Neural progenitor cell (in vitro differentiated cells): ENCODE measurements at regions not wholly inside any gene's neighbourhood (a gene's known extent, or its start where the extent isn't known, plus 50 kb on each side); places are given as distances from the start of the nearest gene placed in this dataset.

Experiments used
- DNase-seq: peaks from one replicate; pipeline ENCODE4 v3.0.0-alpha.2; 2016; ENCODE audit warnings: low spot score
- H2AFZ ChIP-seq: fragments of 200-600 bp; sonication (generic); replicated peaks from 2 replicates; pipeline ENCODE4 v1.6.1; 2016; ENCODE audit warnings: antibody characterized with exemption
- H3F3A ChIP-seq: fragments of 200-600 bp; sonication (generic); 2 replicates; pipeline ENCODE4 v1.6.1; 2016; ENCODE audit warnings: antibody characterized with exemption, low read depth
- H3K27ac ChIP-seq: fragments of 200-600 bp; sonication (generic); 2 replicates; pipeline ENCODE4 v1.5.1; 2016; ENCODE audit warnings: mild to moderate bottlenecking
- H3K27me3 ChIP-seq: fragments of 200-600 bp; sonication (generic); 2 replicates; pipeline ENCODE4 v1.6.1; 2016; ENCODE audit warnings: mild to moderate bottlenecking, moderate library complexity
- H3K36me3 ChIP-seq: fragments of 200-600 bp; sonication (generic); 2 replicates; pipeline ENCODE4 v1.5.1; 2016
- H3K4me1 ChIP-seq: fragments of 200-600 bp; sonication (generic); 2 replicates; pipeline ENCODE4 v1.6.1; 2016; ENCODE audit warnings: mixed run types
- H3K4me2 ChIP-seq: fragments of 200-600 bp; sonication (generic); 2 replicates; pipeline ENCODE4 v1.6.1; 2016
- H3K4me3 ChIP-seq: fragments of 200-600 bp; sonication (generic); 2 replicates; pipeline ENCODE4 v1.5.1; 2016
- H3K79me2 ChIP-seq: fragments of 200-600 bp; sonication (generic); 2 replicates; pipeline ENCODE4 v1.6.1; 2016; ENCODE audit warnings: low read depth
- H3K9ac ChIP-seq: fragments of 200-600 bp; sonication (generic); 2 replicates; pipeline ENCODE4 v1.6.1; 2016
- H3K9me3 ChIP-seq: fragments of 200-600 bp; sonication (generic); 2 replicates; pipeline ENCODE4 v1.5.1; 2016; ENCODE audit warnings: low read depth
- H4K20me1 ChIP-seq: fragments of 200-600 bp; sonication (generic); 2 replicates; pipeline ENCODE4 v1.6.1; 2016; ENCODE audit warnings: low read depth
- H3K27ac Mint-ChIP-seq: 3 replicates; pipeline ENCODE4 v1.8.0; 2021; ENCODE audit warnings: mixed read lengths
- H3K27me3 Mint-ChIP-seq: 2 replicates; pipeline ENCODE4 v1.8.0; 2022; ENCODE audit warnings: low read depth, mild to moderate bottlenecking, inconsistent platforms, moderate library complexity, mixed read lengths; ENCODE audit not compliant: insufficient read depth
- H3K36me3 Mint-ChIP-seq: 3 replicates; pipeline ENCODE4 v1.8.0; 2021; ENCODE audit warnings: mixed read lengths
- H3K4me1 Mint-ChIP-seq: 3 replicates; pipeline ENCODE4 v1.8.0; 2021; ENCODE audit warnings: mixed read lengths
- H3K4me3 Mint-ChIP-seq: 3 replicates; pipeline ENCODE4 v1.8.0; 2021; ENCODE audit warnings: mild to moderate bottlenecking, moderate library complexity, mixed read lengths
- H3K9me3 Mint-ChIP-seq: 3 replicates; pipeline ENCODE4 v1.8.0; 2020; ENCODE audit warnings: mixed read lengths
- CTCF ChIP-seq: fragments of 200-600 bp; sonication (generic); IDR thresholded peaks from 2 replicates; pipeline ENCODE4 v1.5.1; 2017; ENCODE audit warnings: antibody characterized with exemption, mild to moderate bottlenecking
- EZH2 ChIP-seq: fragments of 200-600 bp; sonication (generic); IDR thresholded peaks from 2 replicates; pipeline ENCODE4 v1.6.1; 2017; ENCODE audit warnings: antibody characterized with exemption, mild to moderate bottlenecking, moderate library complexity
- EZH2phosphoT487 ChIP-seq: fragments of 200-600 bp; sonication (generic); IDR thresholded peaks from 2 replicates; pipeline ENCODE4 v1.6.1; 2017; ENCODE audit warnings: antibody characterized with exemption

GRCh38 chr3:34727700-34728099 is 911.6 kb upstream of the ARPP21 start:
- Histone ChIP-seq H4K20me1 (no peaks in the 10 kb centered on the region), H3K9ac (no peak overlapping the region), H3K4me1 (peaks cover 24% of the 10 kb centered on the region), H3K4me3 (no peak overlapping the region), H3K27me3 (no peaks in the 10 kb centered on the region), H2AFZ (no peak overlapping the region), H3K79me2 (no peaks in the 10 kb centered on the region), H3K36me3 (no peaks in the 10 kb centered on the region), H3K27ac (no peak overlapping the region), H3K4me2 (no peak overlapping the region), H3F3A (peaks cover 7% of the 10 kb centered on the region), H3K9me3 (no peaks in the 10 kb centered on the region)
- H3K36me3 Mint-ChIP-seq: no peaks in the 10 kb centered on the region
- peaks cover 22% of the 10 kb centered on the region for H3K9me3 Mint-ChIP-seq
- TF ChIP-seq EZH2phosphoT487 (no peak), EZH2 (no peak), CTCF (no peak)
- H3K27ac Mint-ChIP-seq: no peak overlapping the region
- H3K4me1 Mint-ChIP-seq: peaks cover 12% of the 10 kb centered on the region
- H3K27me3 Mint-ChIP-seq: no peaks in the 10 kb centered on the region
- no peak for DNase-seq
- no peak overlapping the region for H3K4me3 Mint-ChIP-seq

GRCh38 chr3:34742151-34742550 is 897.2 kb upstream of the ARPP21 start:
- no peaks in the 10 kb centered on the region for H3K27me3 ChIP-seq
- H2AFZ ChIP-seq: no peak overlapping the region
- no peaks in the 10 kb centered on the region for H3K36me3 Mint-ChIP-seq
- no peak overlapping the region for H3K27ac ChIP-seq
- no peaks in the 10 kb centered on the region for H3F3A ChIP-seq
- H3K36me3 ChIP-seq: no peaks in the 10 kb centered on the region
- no peaks in the 10 kb centered on the region for H3K4me1 ChIP-seq
- peaks cover 2% of the 10 kb centered on the region for H3K9me3 Mint-ChIP-seq
- H3K4me3 ChIP-seq: no peak overlapping the region
- H3K4me3 Mint-ChIP-seq: no peak overlapping the region
- no peak overlapping the region for H3K9ac ChIP-seq
- no peaks in the 10 kb centered on the region for H3K79me2 ChIP-seq
- H3K4me2 ChIP-seq: no peak overlapping the region
- H3K4me1 Mint-ChIP-seq: no peaks in the 10 kb centered on the region
- H3K27me3 Mint-ChIP-seq: peaks cover 4% of the 10 kb centered on the region
- H3K27ac Mint-ChIP-seq: no peak overlapping the region
- TF ChIP-seq CTCF: no peak
- no peak for TF ChIP-seq EZH2phosphoT487
- no peak for TF ChIP-seq EZH2
- DNase-seq: no peak
- H4K20me1 ChIP-seq: no peaks in the 10 kb centered on the region
- no peaks in the 10 kb centered on the region for H3K9me3 ChIP-seq

GRCh38 chr3:34758630-34759261 is 880.6 kb upstream of the ARPP21 start:
- no peaks in the 10 kb centered on the region for H4K20me1 ChIP-seq
- H3F3A ChIP-seq: no peaks in the 10 kb centered on the region
- H3K9ac ChIP-seq: no peak overlapping the region
- Mint-ChIP-seq H3K9me3 (peaks cover 17% of the 10 kb centered on the region), H3K4me1 (no peaks in the 10 kb centered on the region), H3K4me3 (peak overlapping the region; percentile 57), H3K27ac (peak overlapping the region; percentile 78), H3K36me3 (no peaks in the 10 kb centered on the region), H3K27me3 (peaks cover 5% of the 10 kb centered on the region)
- no peaks in the 10 kb centered on the region for H3K4me1 ChIP-seq
- no peak overlapping the region for H2AFZ ChIP-seq
- no peaks in the 10 kb centered on the region for H3K9me3 ChIP-seq
- H3K27me3 ChIP-seq: no peaks in the 10 kb centered on the region
- no peaks in the 10 kb centered on the region for H3K36me3 ChIP-seq
- TF ChIP-seq EZH2 (no peak), EZH2phosphoT487 (no peak), CTCF (no peak)
- H3K4me2 ChIP-seq: no peak overlapping the region
- H3K27ac ChIP-seq: no peak overlapping the region
- no peaks in the 10 kb centered on the region for H3K79me2 ChIP-seq
- no peak for DNase-seq
- no peak overlapping the region for H3K4me3 ChIP-seq
